ENCODE measurements at regions not wholly inside any gene's neighbourhood (a gene's known extent, or its start where the extent isn't known, plus 50 kb on each side); places are given as distances from the start of the nearest gene placed in this dataset.
A peak's percentile ranks its signal among the peaks of the same experiment; 100 is the strongest.

DNA sequence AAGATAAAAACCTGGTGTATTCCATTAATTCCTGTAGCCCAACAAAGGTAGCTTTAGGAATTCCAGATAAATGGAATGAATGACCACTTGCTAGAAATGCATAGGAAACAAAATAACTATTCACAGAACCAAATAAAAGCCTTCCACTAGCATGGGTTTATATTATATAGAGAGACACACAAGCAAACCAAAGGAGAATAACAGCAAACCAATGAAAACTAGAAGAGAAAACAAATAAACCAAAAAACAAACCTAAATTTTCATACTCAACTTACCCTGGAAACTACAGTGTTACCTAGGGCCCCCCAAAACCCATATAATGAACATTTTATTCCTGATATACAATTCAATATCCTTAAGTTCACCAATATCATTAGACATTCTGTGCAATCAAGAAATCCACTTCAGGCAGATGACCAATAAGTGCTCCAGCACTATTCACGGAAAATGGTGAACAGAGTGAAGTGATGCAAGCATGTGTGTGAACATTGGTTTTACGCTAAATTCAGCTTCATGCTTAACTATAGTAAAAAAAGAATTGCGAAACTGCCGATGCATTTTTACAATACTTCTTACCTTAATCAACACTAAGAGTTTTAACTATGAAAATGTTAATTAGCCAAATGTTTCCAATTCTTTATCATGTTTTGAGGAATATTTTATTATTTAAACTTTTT, 1108.4 kb upstream of the TMEM132C start:
- H3K4me3 ChIP-seq (ENCODE audit: control insufficient read depth, low read depth, low read length): no peak overlapping the region
- DNase-seq (ENCODE audit: low read depth): no peak
- TF ChIP-seq, protein P1, sequence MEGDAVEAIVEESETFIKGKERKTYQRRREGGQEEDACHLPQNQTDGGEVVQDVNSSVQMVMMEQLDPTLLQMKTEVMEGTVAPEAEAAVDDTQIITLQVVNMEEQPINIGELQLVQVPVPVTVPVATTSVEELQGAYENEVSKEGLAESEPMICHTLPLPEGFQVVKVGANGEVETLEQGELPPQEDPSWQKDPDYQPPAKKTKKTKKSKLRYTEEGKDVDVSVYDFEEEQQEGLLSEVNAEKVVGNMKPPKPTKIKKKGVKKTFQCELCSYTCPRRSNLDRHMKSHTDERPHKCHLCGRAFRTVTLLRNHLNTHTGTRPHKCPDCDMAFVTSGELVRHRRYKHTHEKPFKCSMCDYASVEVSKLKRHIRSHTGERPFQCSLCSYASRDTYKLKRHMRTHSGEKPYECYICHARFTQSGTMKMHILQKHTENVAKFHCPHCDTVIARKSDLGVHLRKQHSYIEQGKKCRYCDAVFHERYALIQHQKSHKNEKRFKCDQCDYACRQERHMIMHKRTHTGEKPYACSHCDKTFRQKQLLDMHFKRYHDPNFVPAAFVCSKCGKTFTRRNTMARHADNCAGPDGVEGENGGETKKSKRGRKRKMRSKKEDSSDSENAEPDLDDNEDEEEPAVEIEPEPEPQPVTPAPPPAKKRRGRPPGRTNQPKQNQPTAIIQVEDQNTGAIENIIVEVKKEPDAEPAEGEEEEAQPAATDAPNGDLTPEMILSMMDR (IDR thresholded peaks at IDR 0.05; ENCODE audit: control insufficient read depth, insufficient read depth, low read depth, low read length, missing control alignments): no peak

DNA sequence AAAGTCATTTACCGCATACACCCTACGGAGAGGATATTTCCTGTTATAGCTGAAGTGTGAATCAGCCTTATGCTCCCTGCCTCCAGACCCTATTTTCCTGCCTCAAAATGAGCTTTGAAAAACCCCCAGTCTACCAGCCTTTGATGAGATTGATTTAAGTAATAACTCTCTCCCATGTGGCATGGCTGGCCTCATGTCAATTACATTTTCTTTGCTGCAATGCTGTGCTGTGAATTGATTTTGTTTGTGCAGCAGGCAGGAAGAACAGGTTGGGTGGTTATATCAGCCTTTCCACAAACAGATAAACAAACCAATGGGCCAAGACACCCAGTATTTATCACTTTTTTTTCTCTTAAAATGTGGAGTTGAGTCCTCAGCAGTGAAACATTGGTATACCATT, 1105.5 kb upstream of the TMEM132C start:
- DNase-seq (ENCODE audit: low read depth): no peak
- TF ChIP-seq, protein P1 (IDR thresholded peaks at IDR 0.05; ENCODE audit: control insufficient read depth, insufficient read depth, low read depth, low read length, missing control alignments): no peak
- H3K4me3 ChIP-seq (ENCODE audit: control insufficient read depth, low read depth, low read length): no peak overlapping the region

DNA sequence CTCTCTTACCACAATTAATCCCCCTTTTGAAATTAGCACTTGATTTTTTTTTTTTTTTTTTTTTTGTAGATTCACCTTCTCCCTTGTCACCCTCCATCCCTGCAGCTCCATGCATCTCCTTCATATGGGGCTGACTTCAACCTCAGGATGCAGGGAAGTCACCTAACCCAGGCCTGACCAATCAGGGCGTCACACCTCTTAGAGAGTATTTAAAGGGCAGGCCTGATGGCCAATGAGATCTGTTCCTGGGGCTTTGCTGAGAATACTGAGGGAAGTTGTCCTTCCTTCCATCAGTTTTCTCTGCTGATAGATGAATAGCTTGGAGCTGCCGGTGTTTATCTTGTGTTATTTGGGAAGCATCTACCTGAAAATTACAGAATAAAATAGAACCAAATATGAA, 1104.7 kb upstream of the TMEM132C start:
- DNase-seq (ENCODE audit: low read depth): no peak
- TF ChIP-seq, protein P1 (IDR thresholded peaks at IDR 0.05; ENCODE audit: control insufficient read depth, insufficient read depth, low read depth, low read length, missing control alignments): no peak
- H3K4me3 ChIP-seq (ENCODE audit: control insufficient read depth, low read depth, low read length): no peak overlapping the region

DNA sequence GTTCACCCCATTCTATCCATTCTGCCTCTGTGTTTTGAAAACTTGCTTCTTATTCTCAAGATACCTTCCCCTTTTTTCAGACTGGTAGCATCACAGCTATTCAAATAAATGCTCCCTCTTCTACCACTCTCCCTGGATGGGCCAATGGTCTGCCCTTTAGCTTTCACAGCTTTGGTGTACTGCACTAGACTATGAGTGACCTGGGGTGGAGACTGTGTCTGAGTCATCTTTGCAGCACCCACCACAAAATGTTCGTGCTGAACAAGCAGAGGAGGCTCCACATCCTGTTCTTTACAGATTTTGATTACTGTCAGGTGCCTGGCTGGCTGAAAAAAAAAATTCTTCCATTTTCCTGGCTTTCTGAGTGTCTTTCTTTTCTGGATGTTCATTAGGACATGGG, 1104.1 kb upstream of the TMEM132C start:
- TF ChIP-seq, protein P1 (IDR thresholded peaks at IDR 0.05; ENCODE audit: control insufficient read depth, insufficient read depth, low read depth, low read length, missing control alignments): no peak
- H3K4me3 ChIP-seq (ENCODE audit: control insufficient read depth, low read depth, low read length): no peak overlapping the region
- no peak for DNase-seq (ENCODE audit: low read depth)

DNA sequence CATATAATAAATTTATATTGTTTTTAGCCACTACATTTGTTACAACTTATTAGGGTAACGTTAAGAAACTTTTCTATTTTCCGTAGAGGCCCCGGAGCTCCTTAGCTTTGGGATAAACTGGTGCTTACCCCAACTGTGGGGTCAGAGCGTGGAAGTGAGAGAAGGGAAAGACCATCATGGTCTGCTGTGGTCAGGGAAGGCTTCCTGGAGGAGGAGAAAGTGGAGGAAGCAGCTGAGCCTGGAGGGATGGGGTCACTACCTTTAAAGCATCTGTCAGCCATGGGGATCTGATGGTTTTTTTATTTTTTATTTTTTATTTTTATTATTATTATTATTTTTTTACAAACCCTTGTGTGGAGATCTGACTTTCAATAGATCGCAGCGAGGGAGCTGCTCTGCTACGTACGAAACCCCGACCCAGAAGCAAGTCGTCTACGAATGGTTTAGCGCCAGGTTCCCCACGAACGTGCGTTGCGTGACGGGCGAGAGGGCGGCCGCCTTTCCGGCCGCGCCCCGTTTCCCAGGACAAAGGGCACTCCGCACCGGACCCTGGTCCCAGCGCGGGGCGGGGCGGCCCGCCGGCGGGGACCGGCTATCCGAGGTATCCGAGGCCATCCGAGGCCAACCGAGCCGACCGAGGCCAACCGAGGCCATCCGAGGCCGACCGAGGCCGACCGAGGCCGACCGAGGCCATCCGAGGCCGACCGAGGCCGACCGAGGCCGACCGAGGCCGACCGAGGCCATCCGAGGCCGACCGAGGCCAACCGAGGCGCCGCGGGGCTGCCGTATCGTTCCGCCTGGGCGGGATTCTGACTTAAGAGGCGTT, 1101.2 kb upstream of the TMEM132C start:
- peak; percentile 73 for DNase-seq (ENCODE audit: low read depth)
- peak overlapping the region; percentile 40 for H3K4me3 ChIP-seq (ENCODE audit: control insufficient read depth, low read depth, low read length)
- TF ChIP-seq, protein P1 (IDR thresholded peaks at IDR 0.05; ENCODE audit: control insufficient read depth, insufficient read depth, low read depth, low read length, missing control alignments): no peak

DNA sequence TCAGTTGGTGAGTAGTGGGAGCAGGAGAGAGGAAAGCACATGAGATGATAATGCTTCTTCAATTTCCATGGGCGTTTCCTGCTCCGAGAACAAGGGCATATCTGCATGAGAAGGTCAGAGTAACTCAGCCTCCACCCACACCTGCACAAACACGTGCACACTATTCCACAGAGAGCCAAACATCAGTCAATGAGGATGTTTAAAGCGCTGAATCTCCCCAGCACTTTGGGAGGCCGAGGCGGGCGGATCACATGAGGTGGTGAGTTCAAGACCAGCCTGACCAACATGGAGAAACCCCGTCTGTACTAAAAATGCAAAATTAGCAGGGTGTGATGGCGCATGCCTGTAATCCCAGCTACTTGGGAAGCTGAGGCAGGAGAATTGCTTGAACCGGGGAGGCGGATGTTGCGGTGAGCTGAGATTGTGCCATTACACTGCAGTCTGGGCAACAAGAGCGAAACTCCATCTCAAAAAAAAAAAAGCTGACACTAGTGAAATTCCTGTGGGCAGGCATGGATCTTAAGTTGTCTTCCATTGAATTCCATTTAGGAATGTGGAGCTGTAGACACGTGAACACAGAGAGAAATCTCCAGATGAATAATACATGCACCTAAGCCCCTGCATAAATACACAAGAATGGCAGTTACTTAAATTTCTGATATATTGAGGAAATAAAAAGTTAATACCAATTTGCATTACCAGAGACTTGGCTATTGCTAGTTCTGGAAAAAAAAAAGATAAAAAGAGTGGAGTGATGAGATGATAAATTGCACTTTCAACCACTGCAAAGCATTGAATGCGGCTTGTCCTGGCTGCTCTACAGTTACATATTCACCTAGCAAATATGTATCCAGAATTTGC, 1097.4 kb upstream of the TMEM132C start:
- no peak overlapping the region for H3K4me3 ChIP-seq (ENCODE audit: control insufficient read depth, low read depth, low read length)
- TF ChIP-seq, protein P1 (IDR thresholded peaks at IDR 0.05; ENCODE audit: control insufficient read depth, insufficient read depth, low read depth, low read length, missing control alignments): no peak
- peak; percentile 80 for DNase-seq (ENCODE audit: low read depth)
